Glomerular visceral epithelial cell (primary cell): ENCODE measurements at regions not wholly inside any gene's neighbourhood (a gene's known extent, or its start where the extent isn't known, plus 50 kb on each side); places are given as distances from the start of the nearest gene placed in this dataset.

Experiments
- DNase-seq: peaks from one replicate; pipeline ENCODE4 v3.0.0-alpha.2; 2016; ENCODE audit errors: extremely low spot score

DNA sequence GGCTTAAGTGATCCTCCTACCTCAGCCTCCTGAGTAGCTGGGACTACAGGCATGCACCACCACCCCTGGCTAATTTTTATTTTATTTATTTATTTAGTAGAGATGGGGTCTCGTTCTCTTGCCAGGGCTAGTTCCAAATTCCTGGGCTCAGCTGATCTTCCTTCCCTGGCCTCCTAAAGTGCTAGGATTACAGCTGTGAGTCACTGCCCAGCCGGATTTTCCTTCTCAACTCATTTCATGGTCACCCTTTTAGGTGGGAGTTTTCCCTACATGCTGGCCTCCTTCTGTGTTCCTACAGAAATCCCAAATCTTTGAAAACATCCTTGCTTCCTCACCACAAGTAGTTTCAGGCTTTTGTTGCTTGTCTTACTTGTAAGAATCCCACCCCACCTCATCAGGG, 102.1 kb upstream of the SIAH1 start:
- no peak for DNase-seq

GRCh38 chr16:48481772-48482171, 96.6 kb upstream of the SIAH1 start:
- no peak for DNase-seq

- no peak for DNase-seq
Observed at GRCh38 chr16:48481211-48481610, 96.0 kb upstream of the SIAH1 start.

- DNase-seq = no peak
Observed at GRCh38 chr16:48479955-48480354, 94.7 kb upstream of the SIAH1 start.

DNA sequence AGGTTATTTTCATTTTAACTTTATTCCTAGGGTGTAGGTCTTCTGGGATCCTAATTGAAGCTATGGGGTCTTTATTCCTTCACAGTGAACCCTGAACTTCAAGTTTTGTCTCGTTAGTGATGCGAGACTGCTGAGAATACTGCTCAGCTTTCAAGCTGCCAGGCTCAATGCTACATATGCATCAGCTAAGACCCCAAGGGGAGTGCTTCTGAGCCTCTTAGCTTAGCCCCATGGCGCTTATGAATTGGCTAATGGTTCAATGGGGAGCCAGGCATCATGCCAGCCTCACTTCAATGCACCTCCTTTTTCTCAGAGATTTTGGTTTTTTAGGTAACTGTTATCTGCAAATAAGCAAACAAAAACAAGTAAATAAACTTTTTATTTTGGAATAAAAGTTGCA, 94.1 kb upstream of the SIAH1 start:
- no peak for DNase-seq

DNA sequence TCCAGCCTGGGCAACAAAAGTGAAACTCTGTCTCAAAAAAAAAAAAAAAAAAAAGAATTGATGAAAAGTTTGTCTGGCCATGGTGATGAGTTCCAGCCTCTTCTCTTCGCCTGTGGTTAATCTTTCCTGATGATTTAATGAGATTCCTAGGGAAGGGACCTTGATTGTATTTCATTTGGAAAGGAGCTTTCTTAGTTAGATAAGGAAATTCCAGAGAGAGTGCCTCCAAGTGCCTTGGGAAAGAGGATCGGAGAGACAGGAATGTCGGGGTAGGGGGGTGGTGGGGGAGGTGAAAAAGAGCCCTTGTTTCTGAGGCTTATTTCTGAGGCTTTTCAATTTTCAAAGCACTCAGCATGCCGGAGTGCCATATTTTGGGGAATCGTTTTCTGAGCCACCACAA, 93.2 kb upstream of the SIAH1 start:
- no peak for DNase-seq

DNA sequence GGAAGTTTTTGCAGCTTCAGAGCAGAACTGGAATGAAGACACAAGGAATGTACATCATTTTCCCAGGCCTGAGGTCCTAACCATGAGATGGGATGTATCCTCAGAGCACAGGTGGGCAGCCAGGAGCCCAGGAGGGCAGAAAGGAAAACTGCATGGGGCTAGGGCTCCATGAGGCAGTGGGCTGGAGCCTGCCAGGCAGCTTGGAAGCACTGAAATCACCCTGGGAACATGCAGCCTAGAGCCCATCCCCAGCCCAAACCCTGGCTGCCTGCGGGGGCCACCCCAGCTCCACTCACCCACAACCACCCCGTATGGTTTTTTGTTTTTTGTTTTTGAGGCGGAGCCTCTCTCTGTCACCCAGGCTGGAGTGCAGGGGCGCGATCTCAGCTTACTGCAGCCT, 86.2 kb upstream of the SIAH1 start:
- DNase-seq = no peak

DNA sequence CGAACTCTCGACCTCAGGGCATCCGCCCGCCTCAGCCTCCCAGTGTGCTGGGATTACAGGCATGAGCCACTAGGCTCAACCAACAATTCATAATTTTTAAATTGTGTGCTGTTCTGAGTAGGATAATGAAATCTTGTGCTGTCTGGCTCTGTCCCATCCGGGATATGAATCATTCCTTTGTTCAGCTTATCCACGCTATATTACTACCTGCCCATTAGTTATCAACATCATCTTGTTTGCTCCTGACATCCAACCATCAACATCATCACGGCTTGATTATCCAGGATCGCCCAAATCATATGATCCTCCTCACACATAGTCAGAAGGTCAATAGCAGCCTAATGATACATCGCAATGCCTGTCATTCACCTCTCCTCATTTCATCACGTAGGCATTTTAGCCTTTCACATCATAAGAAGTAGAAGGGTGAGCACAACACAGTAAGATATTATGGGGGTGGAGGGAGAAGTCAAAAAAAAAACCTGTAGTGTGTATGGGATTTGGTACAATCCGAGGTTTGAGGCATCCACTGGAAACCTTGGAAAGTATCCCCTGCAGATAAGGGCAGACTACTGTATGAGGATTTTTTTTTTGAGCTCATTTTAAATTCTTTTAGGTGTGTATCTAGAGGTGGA, 77.0 kb upstream of the SIAH1 start:
- DNase-seq = no peak

DNA sequence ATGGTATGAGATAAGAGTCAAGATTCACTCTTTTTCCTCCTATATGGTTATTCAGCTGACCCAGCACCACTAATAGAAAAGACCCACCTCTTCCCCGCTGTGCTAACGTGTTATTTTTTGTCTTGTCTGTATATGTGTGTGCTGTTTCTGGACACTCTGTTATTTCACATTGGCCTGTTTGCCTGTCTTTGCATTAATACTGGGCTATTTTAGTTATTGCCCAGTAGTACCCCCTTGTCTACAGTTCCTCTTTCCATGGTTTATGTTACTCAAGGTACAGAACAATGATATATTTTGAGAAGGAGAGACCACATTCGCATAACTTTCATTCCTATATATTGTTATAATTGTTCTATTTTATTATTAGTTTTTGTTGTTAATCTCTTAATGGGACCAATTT, 74.0 kb upstream of the SIAH1 start:
- no peak for DNase-seq

DNA sequence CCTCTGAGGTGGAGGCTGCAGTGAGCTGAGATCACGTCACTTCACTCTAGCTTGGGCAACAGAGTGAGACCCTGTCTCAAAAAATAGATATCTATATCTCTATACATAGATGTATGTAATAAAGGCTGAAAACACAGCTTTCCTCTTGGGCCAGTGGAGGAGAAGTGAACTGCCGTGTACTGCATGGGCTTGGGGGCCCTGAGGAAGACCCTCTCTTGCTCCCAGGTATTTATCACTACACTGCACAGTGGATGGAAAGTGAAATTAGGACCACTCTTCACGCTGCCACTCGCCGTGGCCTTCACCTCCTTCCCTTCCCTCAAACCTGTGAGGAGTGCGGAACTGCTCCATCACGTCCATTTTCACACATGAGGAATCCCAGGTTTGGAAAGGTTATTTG, 68.8 kb upstream of the SIAH1 start:
- no peak for DNase-seq

GRCh38 chr16:48452991-48453760, 68.0 kb upstream of the SIAH1 start:
- no peak for DNase-seq

DNA sequence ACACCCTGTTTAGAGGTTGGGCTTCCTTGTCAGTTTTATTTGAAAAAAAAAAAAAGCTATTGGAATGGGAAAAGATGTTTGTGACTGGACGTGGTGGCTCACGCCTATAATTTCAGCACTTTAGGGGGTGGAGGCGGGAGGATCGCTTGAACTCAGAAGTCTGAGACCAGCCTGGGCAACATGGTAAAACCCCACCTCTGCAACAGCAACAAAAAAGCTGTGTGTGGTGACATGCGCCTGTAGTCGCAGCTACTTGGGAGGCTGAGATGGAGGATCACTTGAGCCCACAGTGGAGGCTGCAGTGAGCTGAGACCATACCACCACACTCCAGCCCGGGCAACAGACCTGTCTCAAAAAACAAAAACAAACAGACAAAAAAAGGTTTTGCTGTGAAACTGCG, 66.1 kb upstream of the SIAH1 start:
- no peak for DNase-seq

- no peak for DNase-seq
Observed at GRCh38 chr16:48450367-48450766, 65.2 kb upstream of the SIAH1 start.

GRCh38 chr16:48448841-48449481, 63.7 kb upstream of the SIAH1 start:
- no peak for DNase-seq

DNA sequence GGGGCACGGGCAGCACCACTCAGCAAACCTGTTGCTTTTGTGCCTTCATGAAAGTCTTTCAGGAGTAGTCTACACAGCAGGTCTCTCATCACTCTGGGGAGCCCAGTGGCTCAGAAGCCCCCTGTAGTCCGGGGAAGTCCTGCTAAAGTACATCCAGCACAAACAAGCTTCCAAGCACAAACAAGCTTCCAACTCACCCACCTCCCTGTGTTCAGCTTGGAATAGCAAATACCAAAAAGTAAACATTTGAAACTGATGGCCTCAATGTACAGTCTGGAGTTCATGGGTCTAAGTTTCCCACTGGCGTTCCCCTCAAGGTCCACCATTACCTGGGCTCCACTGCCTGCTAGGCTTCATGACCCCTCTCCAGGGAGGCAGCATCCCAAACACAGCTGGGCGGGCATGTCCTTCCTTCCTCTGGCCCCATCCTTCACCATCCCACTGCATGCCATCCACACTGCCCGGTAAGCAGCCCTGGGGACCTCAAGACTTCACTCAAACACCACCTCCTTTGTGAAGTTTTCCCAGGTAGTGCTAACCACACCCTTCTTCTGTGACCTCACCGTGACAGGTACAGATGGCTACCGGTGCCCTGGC, 62.8 kb upstream of the SIAH1 start:
- DNase-seq = no peak

GRCh38 chr16:48447428-48447827, 62.2 kb upstream of the SIAH1 start:
- no peak for DNase-seq

GRCh38 chr16:48446534-48446920, 61.3 kb upstream of the SIAH1 start:
- DNase-seq = no peak

DNA sequence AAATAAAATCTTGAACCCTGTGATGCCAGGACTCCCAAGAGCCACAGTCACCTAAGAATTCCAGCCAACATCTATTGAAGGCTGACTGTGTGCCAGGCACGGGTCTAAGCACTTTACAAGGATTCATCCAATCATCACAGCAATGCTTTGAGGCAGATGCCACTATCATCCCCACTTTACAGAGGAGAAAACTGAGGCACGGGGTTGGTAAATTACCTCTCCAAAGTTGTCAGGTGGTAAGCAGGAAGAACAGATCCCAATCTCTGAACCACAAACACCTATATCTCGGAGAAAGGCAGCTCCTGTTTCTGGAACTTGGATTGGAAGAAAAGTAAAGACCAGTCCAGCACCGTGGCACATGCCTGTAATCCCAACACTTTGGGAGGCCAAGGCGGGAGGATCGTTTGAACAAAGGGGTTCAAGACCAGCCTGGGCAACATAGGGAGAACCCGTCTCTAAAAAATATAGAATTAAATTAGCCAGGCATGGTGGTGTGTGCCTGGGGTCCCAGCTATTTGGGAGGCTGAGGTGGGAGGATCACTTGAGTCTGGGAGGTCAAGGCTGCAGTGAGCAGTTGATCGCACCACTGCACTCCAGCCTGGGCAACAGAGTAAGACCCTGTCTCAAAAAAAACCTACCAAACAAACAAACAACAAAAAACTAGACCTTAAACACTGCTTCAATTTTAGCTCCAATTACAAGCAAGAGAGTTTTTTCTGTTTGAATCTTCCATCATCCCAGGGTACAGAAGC, 60.7 kb upstream of the SIAH1 start:
- DNase-seq = no peak

DNA sequence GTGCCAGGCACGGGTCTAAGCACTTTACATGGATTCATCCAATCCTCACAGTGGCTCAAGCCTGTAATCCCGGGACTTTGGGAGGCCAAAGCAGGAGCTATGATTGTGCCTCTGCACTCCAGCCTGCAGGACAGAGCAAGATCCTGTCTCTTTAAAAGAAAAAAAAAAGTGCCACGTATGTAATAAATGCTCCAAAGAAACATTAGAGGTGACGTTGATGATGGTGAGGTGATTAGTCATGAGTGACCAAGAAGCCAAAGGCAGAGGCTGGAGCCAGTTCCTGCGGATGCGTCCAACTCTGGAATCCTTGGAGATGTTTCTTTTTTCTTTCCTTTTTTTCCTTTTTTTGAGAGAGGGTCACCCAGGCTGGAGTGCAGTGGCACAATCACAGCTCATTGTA, 59.4 kb upstream of the SIAH1 start:
- peak; percentile 49 for DNase-seq

- no peak for DNase-seq
Observed at GRCh38 chr16:48442379-48442778, 57.2 kb upstream of the SIAH1 start.

DNA sequence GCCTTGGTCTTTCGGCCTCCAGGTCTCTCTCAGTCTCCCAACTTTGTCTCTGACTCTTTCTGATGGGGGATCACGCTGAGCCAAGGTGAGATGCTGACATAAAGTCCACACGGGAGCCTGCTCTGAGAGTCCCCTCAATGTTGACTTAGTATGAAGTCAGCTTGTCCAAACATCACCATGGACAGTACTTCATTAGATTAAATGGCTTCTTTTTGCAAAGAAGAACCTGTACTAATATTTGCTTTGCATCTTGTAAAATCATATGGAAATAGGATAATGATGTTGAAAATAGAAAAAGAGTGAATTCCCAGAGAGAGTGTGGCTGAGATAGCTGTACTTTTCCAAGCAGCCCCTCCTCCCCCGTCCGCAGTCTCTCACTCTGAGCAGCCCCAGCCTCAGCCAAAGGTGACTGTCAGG, 56.7 kb upstream of the SIAH1 start:
- DNase-seq = no peak

DNA sequence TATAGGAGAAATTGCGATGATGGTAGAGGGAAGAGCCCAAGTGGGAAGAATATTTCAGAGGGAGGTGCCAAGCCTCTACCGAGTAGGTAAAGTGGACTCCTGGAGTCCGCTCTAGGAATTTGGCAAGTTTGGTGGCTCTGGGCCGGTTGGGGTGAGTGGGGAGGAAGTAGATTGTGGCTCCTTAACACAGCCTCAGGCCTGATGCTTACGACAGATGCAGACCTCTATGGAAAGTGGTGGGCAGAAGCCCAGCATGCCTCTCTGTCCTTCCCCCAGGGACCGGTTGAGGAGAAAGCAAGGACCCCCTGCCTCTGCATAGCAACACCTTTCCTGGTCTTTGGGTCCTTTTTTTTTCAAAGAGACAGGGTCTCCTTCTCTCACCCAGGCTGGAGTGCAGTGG, 55.9 kb upstream of the SIAH1 start:
- DNase-seq = no peak
